ENCODE measurements at regions not wholly inside any gene's neighbourhood (a gene's known extent, or its start where the extent isn't known, plus 50 kb on each side); places are given as distances from the start of the nearest gene placed in this dataset.

GRCh38 chr18:54003195-54003594 is 221.3 kb downstream of the MBD2 start:
- no peaks in the 10 kb centered on the region for H4K20me1 ChIP-seq (ENCODE audit: insufficient read depth, low read length)
- 4% methylated on average over 2 of the region's 2 CpGs for WGBS (ENCODE audit: low lambda C conversion rate)
- POLR2A ChIA-PET = no interaction called here
- no peaks in the 10 kb centered on the region for H3K27me3 ChIP-seq (ENCODE audit: control insufficient read depth in 1 of 2, insufficient read depth in 2 of 2, low read length in 2 of 2)
- no peaks in the 10 kb centered on the region for H3K9me3 ChIP-seq (ENCODE audit: low read length)
- H3K4me1 ChIP-seq (ENCODE audit: insufficient read depth, low read length) = no peaks in the 10 kb centered on the region
- no peak for TF ChIP-seq TEAD2 (CRISPR knock-in tag; IDR thresholded peaks at IDR 0.05)
- TF ChIP-seq ZBTB7B (CRISPR knock-in tag; IDR thresholded peaks at IDR 0.05) = no peak
- TF ChIP-seq KLF16 (CRISPR knock-in tag; IDR thresholded peaks at IDR 0.05) = no peak
- no peak for TF ChIP-seq IRF1 (CRISPR knock-in tag; IDR thresholded peaks at IDR 0.05; ENCODE audit: low read depth)
- no peak for TF ChIP-seq GPN1 (CRISPR knock-in tag; IDR thresholded peaks at IDR 0.05; ENCODE audit: borderline replicate concordance)
- no peak for TF ChIP-seq TBP (CRISPR knock-in tag; IDR thresholded peaks at IDR 0.05)
- TF ChIP-seq SATB2 (CRISPR knock-in tag; IDR thresholded peaks at IDR 0.05) = no peak
- TF ChIP-seq ZNF17 (CRISPR knock-in tag; IDR thresholded peaks at IDR 0.05) = no peak
- TF ChIP-seq ZNF619 (CRISPR knock-in tag; IDR thresholded peaks at IDR 0.05) = no peak
- TF ChIP-seq, protein P1, sequence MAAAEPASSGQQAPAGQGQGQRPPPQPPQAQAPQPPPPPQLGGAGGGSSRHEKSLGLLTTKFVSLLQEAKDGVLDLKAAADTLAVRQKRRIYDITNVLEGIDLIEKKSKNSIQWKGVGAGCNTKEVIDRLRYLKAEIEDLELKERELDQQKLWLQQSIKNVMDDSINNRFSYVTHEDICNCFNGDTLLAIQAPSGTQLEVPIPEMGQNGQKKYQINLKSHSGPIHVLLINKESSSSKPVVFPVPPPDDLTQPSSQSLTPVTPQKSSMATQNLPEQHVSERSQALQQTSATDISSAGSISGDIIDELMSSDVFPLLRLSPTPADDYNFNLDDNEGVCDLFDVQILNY (CRISPR knock-in tag; conservative IDR thresholded peaks at IDR 0.05) = no peak
- no peak for TF ChIP-seq ZNF720 (CRISPR knock-in tag; IDR thresholded peaks at IDR 0.05)
- no peak for TF ChIP-seq AHR (CRISPR knock-in tag; IDR thresholded peaks at IDR 0.05)
- TF ChIP-seq SRSF4 (IDR thresholded peaks at IDR 0.05; ENCODE audit: low read depth, low read length, poor library complexity, severe bottlenecking) = no peak
- no peak for TF ChIP-seq RAD21 (CRISPR knock-in tag; IDR thresholded peaks at IDR 0.05)
- TF ChIP-seq SIX1 (CRISPR knock-in tag; IDR thresholded peaks at IDR 0.05; ENCODE audit: borderline replicate concordance) = no peak
- no peak for TF ChIP-seq PCBP1 (IDR thresholded peaks at IDR 0.05; ENCODE audit: borderline replicate concordance, low read depth, low read length)
- TF ChIP-seq, protein P2, sequence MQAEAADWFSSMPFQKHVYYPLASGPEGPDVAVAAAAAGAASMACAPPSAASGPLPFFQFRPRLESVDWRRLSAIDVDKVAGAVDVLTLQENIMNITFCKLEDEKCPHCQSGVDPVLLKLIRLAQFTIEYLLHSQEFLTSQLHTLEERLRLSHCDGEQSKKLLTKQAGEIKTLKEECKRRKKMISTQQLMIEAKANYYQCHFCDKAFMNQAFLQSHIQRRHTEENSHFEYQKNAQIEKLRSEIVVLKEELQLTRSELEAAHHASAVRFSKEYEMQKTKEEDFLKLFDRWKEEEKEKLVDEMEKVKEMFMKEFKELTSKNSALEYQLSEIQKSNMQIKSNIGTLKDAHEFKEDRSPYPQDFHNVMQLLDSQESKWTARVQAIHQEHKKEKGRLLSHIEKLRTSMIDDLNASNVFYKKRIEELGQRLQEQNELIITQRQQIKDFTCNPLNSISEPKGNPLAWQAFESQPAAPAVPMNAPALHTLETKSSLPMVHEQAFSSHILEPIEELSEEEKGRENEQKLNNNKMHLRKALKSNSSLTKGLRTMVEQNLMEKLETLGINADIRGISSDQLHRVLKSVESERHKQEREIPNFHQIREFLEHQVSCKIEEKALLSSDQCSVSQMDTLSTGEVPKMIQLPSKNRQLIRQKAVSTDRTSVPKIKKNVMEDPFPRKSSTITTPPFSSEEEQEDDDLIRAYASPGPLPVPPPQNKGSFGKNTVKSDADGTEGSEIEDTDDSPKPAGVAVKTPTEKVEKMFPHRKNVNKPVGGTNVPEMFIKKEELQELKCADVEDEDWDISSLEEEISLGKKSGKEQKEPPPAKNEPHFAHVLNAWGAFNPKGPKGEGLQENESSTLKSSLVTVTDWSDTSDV (CRISPR knock-in tag; IDR thresholded peaks at IDR 0.05) = no peak
- TF ChIP-seq, protein P3, sequence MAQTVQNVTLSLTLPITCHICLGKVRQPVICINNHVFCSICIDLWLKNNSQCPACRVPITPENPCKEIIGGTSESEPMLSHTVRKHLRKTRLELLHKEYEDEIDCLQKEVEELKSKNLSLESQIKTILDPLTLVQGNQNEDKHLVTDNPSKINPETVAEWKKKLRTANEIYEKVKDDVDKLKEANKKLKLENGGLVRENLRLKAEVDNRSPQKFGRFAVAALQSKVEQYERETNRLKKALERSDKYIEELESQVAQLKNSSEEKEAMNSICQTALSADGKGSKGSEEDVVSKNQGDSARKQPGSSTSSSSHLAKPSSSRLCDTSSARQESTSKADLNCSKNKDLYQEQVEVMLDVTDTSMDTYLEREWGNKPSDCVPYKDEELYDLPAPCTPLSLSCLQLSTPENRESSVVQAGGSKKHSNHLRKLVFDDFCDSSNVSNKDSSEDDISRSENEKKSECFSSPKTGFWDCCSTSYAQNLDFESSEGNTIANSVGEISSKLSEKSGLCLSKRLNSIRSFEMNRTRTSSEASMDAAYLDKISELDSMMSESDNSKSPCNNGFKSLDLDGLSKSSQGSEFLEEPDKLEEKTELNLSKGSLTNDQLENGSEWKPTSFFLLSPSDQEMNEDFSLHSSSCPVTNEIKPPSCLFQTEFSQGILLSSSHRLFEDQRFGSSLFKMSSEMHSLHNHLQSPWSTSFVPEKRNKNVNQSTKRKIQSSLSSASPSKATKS (CRISPR knock-in tag; IDR thresholded peaks at IDR 0.05) = no peak
- no peak for TF ChIP-seq RARG (CRISPR knock-in tag; IDR thresholded peaks at IDR 0.05; ENCODE audit: low read depth)
- FAIRE-seq (no peak), DNase-seq (ENCODE audit: low spot score) (no peak), ATAC-seq (no peak)
- no peak overlapping the region for H3K4me3 ChIP-seq (replicated peaks in 1 of 3; ENCODE audit: insufficient read depth in 1 of 3, low read depth in 2 of 3, low read length in 3 of 3)
- no peak overlapping the region for H3K9ac ChIP-seq (ENCODE audit: insufficient read depth, low read depth, low read length)
- no TSS peak for BruUV-seq (replicated peaks)
- CTCF ChIA-PET (ENCODE audit: low intra/inter-chr PET ratio, low total read pairs) = no interaction called here
- H3K4me2 ChIP-seq (ENCODE audit: low read depth, low read length) = no peak overlapping the region
- intact Hi-C loops (cut with micrococcal nuclease; ENCODE audit: unreplicated experiment) (no loop called here), in situ Hi-C loops (cut with HindIII; ENCODE audit: extremely low pct_ligation_motif_present, low pct_unique_long_range_greater_than_20kb) (no loop called here)
- no peaks in the 10 kb centered on the region for H3K36me3 ChIP-seq (replicated peaks in 1 of 2; ENCODE audit: control insufficient read depth in 1 of 2, insufficient read depth in 2 of 2, low read length in 2 of 2)
- H3K27ac ChIP-seq (ENCODE audit: extremely low read length, insufficient read depth, low read length) = no peak overlapping the region
- no peaks in the 10 kb centered on the region for H3K79me2 ChIP-seq (ENCODE audit: insufficient read depth, low read length)
- no peak overlapping the region for H2AFZ ChIP-seq (ENCODE audit: low read length)

All from HepG2 (cell line).